PC-9 (cell line): ENCODE measurements at regions not wholly inside any gene's neighbourhood (a gene's known extent, or its start where the extent isn't known, plus 50 kb on each side); places are given as distances from the start of the nearest gene placed in this dataset.

Experiments used
- BruUV-seq: library from RNA; stranded (reverse); fragments of 400-500 nt; replicated peaks from 2 replicates; lab custom pipeline; 2021; lab: Mats Ljungman, UMichigan
- CTCF ChIA-PET: fragments of 300-600 bp; sonication (Branson Sonifier 250); formaldehyde crosslinking; loops from one replicate; lab custom pipeline; 2022; ENCODE audit warnings: antibody characterized with exemption; lab: Charles Lee
- POLR2A ChIA-PET: fragments of 300-600 bp; sonication (Branson Sonifier 250); formaldehyde crosslinking; loops from one replicate; lab custom pipeline; 2022; ENCODE audit warnings: antibody characterized with exemption; ENCODE audit not compliant: unreplicated experiment; lab: Charles Lee
- DNase-seq, 2 experiments: peaks; one replicate each; pipeline versions ENCODE4 v3.0.0 to v3.0.0-alpha.2; 2015 to 2022; ENCODE audit warnings: mixed read lengths in 1 of 2
- H2AFZ ChIP-seq: fragments of 200-600 bp; sonication (generic); 2 replicates; pipeline ENCODE4 v1.8.1; 2017; ENCODE audit warnings: antibody characterized with exemption
- H3F3A ChIP-seq: fragments of 200-600 bp; sonication (generic); 2 replicates; pipeline ENCODE4 v1.8.1; 2017; ENCODE audit warnings: antibody characterized with exemption, mild to moderate bottlenecking, low read depth; ENCODE audit not compliant: insufficient read depth
- H3K27ac ChIP-seq: fragments of 200-600 bp; sonication (generic); 2 replicates; pipeline ENCODE4 v1.6.1; 2016; ENCODE audit warnings: mixed run types
- H3K27me3 ChIP-seq: fragments of 200-600 bp; sonication (generic); 2 replicates; pipeline ENCODE4 v1.6.1; 2016; ENCODE audit warnings: low read depth, mixed run types; ENCODE audit not compliant: insufficient read depth
- H3K36me3 ChIP-seq: fragments of 200-600 bp; sonication (generic); 2 replicates; pipeline ENCODE4 v1.6.1; 2016; ENCODE audit warnings: low read depth, mixed run types
- H3K4me1 ChIP-seq: fragments of 200-600 bp; sonication (generic); replicated peaks from 2 replicates; pipeline ENCODE4 v1.6.1; 2016; ENCODE audit warnings: mixed run types; ENCODE audit not compliant: insufficient read depth
- H3K4me2 ChIP-seq: fragments of 200-600 bp; sonication (generic); 2 replicates; pipeline ENCODE4 v1.6.1; 2017; ENCODE audit warnings: mixed run types
- H3K4me3 ChIP-seq: fragments of 200-600 bp; sonication (generic); 2 replicates; pipeline ENCODE4 v1.6.1; 2016; ENCODE audit warnings: mixed run types
- H3K79me2 ChIP-seq: fragments of 200-600 bp; sonication (generic); 2 replicates; pipeline ENCODE4 v1.6.1; 2017; ENCODE audit warnings: low read depth, mixed run types
- H3K9me2 ChIP-seq: fragments of 200-600 bp; sonication (generic); 2 replicates; pipeline ENCODE4 v1.8.1; 2017; ENCODE audit warnings: mild to moderate bottlenecking; ENCODE audit not compliant: insufficient read depth
- H3K9me3 ChIP-seq: fragments of 200-600 bp; sonication (generic); 2 replicates; pipeline ENCODE4 v1.8.1; 2016; ENCODE audit warnings: low read depth; ENCODE audit not compliant: insufficient read depth
- H4K20me1 ChIP-seq: fragments of 200-600 bp; sonication (generic); 2 replicates; pipeline ENCODE4 v1.8.1; 2017; ENCODE audit not compliant: insufficient read depth
- EZH2 ChIP-seq: fragments of 200-600 bp; sonication (generic); IDR thresholded peaks from 2 replicates; pipeline ENCODE4 v1.8.0; 2017; ENCODE audit warnings: antibody characterized with exemption, low read depth
- intact Hi-C: fragments of 100-400 bp; cut with micrococcal nuclease; formaldehyde crosslinking; loops from one replicate; pipeline ENCODE4 v1.10.0; 2022; ENCODE audit not compliant: unreplicated experiment
- TF ChIP-seq, protein P1 (sequence below): fragments of 200-600 bp; sonication (generic); conservative IDR thresholded peaks from 2 replicates; pipeline ENCODE4 v1.6.1; 2017; ENCODE audit warnings: mixed run types, antibody characterized with exemption, mild to moderate bottlenecking, moderate library complexity

- Histone ChIP-seq H3K79me2 (no peaks in the 10 kb centered on the region), H3F3A (no peaks in the 10 kb centered on the region), H3K4me2 (no peak overlapping the region), H3K36me3 (no peaks in the 10 kb centered on the region), H3K9me3 (no peaks in the 10 kb centered on the region), H3K27me3 (no peaks in the 10 kb centered on the region), H3K27ac (no peak overlapping the region), H3K9me2 (no peaks in the 10 kb centered on the region), H3K4me1 (no peaks in the 10 kb centered on the region), H4K20me1 (no peaks in the 10 kb centered on the region), H2AFZ (no peak overlapping the region), H3K4me3 (no peak overlapping the region)
- TF ChIP-seq, protein P1, sequence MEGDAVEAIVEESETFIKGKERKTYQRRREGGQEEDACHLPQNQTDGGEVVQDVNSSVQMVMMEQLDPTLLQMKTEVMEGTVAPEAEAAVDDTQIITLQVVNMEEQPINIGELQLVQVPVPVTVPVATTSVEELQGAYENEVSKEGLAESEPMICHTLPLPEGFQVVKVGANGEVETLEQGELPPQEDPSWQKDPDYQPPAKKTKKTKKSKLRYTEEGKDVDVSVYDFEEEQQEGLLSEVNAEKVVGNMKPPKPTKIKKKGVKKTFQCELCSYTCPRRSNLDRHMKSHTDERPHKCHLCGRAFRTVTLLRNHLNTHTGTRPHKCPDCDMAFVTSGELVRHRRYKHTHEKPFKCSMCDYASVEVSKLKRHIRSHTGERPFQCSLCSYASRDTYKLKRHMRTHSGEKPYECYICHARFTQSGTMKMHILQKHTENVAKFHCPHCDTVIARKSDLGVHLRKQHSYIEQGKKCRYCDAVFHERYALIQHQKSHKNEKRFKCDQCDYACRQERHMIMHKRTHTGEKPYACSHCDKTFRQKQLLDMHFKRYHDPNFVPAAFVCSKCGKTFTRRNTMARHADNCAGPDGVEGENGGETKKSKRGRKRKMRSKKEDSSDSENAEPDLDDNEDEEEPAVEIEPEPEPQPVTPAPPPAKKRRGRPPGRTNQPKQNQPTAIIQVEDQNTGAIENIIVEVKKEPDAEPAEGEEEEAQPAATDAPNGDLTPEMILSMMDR: no peak
- no peak for TF ChIP-seq EZH2
- ChIA-PET CTCF (no interaction called here), POLR2A (no interaction called here)
- intact Hi-C loops: no loop called here
- BruUV-seq: no TSS peak
- no peak for DNase-seq
Observed at GRCh38 chr17:10936931-10937330, 99.0 kb upstream of the PIRT start.

GRCh38 chr17:10932938-10933337 lies 95.1 kb upstream of the PIRT start:
- H3K4me1 ChIP-seq: no peaks in the 10 kb centered on the region
- intact Hi-C loops: no loop called here
- no TSS peak for BruUV-seq
- H3F3A ChIP-seq: no peaks in the 10 kb centered on the region
- no peak for TF ChIP-seq EZH2
- TF ChIP-seq, protein P1: no peak
- H3K27ac ChIP-seq: no peak overlapping the region
- no peak overlapping the region for H3K4me2 ChIP-seq
- H3K79me2 ChIP-seq: no peaks in the 10 kb centered on the region
- ChIA-PET CTCF (no interaction called here), POLR2A (no interaction called here)
- no peak overlapping the region for H2AFZ ChIP-seq
- no peak for DNase-seq
- no peak overlapping the region for H3K4me3 ChIP-seq
- H4K20me1 ChIP-seq: no peaks in the 10 kb centered on the region
- H3K9me2 ChIP-seq: no peaks in the 10 kb centered on the region
- H3K27me3 ChIP-seq: 0 out of 2 replicates have a peak, but pooled peaks cover under 1% of the 10 kb centered on the region
- no peaks in the 10 kb centered on the region for H3K9me3 ChIP-seq
- no peaks in the 10 kb centered on the region for H3K36me3 ChIP-seq

- no peaks in the 10 kb centered on the region for H3K36me3 ChIP-seq
- intact Hi-C loops: no loop called here
- no peaks in the 10 kb centered on the region for H3K9me3 ChIP-seq
- H3K4me3 ChIP-seq: no peak overlapping the region
- H3F3A ChIP-seq: no peaks in the 10 kb centered on the region
- no peak overlapping the region for H3K27ac ChIP-seq
- no peak overlapping the region for H2AFZ ChIP-seq
- no peak for DNase-seq
- ChIA-PET POLR2A (no interaction called here), CTCF (no interaction called here)
- no peaks in the 10 kb centered on the region for H3K4me1 ChIP-seq
- H3K4me2 ChIP-seq: no peak overlapping the region
- H3K27me3 ChIP-seq: 0 out of 2 replicates have a peak, but pooled peaks cover 4% of the 10 kb centered on the region
- no peaks in the 10 kb centered on the region for H4K20me1 ChIP-seq
- no peaks in the 10 kb centered on the region for H3K9me2 ChIP-seq
- no peaks in the 10 kb centered on the region for H3K79me2 ChIP-seq
- TF ChIP-seq, protein P1: no peak
- TF ChIP-seq EZH2: no peak
- BruUV-seq: no TSS peak
Observed at GRCh38 chr17:10931133-10931532, 93.2 kb upstream of the PIRT start.
